Stimulated activated CD4-positive, alpha-beta T cell treated with anti-CD3 and anti-CD28 coated beads, Interleukin-1b, Interleukin-23, amount 100 ng/mL, for 4 hours (primary cell): ENCODE measurements at regions not wholly inside any gene's neighbourhood (a gene's known extent, or its start where the extent isn't known, plus 50 kb on each side); places are given as distances from the start of the nearest gene placed in this dataset.
"Not testable (repeated sequence)": the region's sequence is repeated elsewhere in the genome, so short reads cannot be mapped to it uniquely, and the experiment has no call there.

Experiments used
- DNase-seq, 2 donors: peaks; one replicate each; pipeline ENCODE4 v3.0.0-alpha.2; 2020; ENCODE audit warnings: low read depth in 2 of 2

- DNase-seq, result no peak
Observed at GRCh38 chr14:37650356-37651037, 55.1 kb downstream of the TTC6 start.

- DNase-seq, result no peak
Observed at GRCh38 chr14:37652042-37652441, 56.6 kb downstream of the TTC6 start.

- no peak for DNase-seq
Observed at GRCh38 chr14:37655418-37655817, 60.0 kb downstream of the TTC6 start.

DNA sequence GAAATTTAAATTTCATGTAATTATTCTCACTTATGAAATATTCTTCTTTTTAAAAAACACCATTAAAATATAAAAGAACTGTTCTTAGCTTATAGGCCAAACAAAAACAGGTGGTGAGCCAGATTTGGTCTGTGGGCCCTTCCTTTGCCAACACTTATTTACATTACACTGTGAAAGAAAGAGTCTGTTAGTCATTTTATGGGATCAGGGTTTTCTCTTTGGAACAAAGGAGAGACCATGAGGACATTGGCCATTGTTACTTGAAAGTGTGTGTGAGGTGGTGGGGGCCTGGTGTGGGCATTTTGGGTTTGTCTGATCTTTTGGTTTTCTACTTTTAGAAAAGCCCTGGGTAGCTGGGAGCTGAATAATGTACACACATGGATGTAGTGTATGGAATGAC is 62.7 kb downstream of the TTC6 start:
- DNase-seq, result no peak

DNA sequence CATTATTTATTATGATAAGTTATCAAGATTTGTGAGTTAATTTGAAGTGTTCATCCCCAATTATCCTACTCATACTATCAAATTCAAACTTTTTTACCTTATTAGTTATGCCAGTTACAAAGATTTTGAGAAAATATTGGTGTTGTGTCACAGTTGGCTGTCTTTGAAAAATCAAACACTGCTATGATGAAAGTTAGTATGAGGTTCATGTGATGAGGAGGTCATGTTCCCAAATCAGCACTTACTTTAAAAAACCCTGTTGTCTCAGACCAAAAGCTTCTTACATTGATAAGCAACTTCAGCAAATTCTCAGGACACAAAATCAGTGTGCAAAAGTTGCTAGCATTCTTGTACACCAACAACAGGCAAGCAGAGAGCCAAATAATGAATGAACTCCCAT is 68.1 kb downstream of the TTC6 start:
- DNase-seq, result no peak

- no peak for DNase-seq
Observed at GRCh38 chr14:37665479-37665878, 70.0 kb downstream of the TTC6 start.

- DNase-seq, result no peak
Observed at GRCh38 chr14:37665951-37666350, 70.5 kb downstream of the TTC6 start.

GRCh38 chr14:37668646-37669045 is 73.2 kb downstream of the TTC6 start:
- no peak for DNase-seq

DNA sequence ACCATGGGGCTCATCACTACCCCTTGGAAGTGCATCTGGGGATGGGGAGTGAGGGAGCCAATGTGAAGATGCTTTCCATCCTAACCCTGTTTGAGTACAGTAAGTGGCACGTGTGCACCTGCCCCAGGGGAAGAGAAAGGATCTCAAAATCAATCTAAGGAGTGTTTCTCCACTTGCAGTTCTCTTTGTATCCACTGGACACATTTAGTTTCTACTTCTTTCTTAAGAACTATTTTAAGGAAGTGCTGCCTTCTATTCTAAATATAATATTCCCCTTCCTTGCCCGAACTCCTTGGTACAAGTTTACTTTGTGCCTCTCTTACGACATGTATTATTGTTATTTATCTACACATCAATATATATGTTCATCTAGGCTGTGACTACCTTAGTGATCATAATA is 73.8 kb downstream of the TTC6 start:
- no peak for DNase-seq

DNA sequence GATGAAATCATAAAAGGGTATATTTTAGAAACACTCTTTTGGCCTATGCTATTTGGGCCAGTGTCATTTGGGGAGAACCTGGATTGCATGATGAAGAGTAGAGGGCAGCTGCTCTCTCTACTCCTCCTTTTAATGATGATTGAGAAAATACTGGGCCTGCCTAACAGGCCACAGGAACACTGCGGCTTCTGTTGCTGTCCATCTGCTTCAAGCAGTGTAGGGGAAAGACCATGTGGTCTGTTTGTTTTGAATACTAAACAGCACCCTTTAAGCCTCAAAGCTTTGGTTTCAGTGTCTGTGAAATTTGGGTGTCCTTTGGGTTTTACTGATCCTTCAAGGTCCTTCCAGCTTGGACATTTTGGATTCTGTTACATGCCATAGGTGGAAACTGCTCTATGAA is 78.0 kb downstream of the TTC6 start:
- DNase-seq, result no peak

DNA sequence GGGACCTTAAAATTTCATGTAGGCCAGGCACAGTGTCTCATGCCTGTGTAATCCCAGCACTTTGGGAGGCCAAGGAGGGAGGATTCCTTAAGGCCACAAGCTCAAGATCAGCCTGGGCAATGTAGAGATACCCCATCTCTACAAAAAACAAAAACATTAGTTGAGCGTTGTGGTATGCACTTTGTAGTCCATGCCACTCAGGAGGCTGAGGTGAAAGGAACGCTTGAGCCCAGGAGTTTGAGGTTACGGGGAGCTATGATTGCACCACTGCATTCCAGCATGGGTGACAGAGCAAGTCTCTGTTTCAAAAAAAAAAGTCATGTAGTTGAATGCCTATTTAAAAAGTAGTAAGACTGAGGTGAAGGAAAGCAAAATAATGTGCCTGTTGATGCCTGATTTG is 83.5 kb downstream of the TTC6 start:
- no peak for DNase-seq

DNA sequence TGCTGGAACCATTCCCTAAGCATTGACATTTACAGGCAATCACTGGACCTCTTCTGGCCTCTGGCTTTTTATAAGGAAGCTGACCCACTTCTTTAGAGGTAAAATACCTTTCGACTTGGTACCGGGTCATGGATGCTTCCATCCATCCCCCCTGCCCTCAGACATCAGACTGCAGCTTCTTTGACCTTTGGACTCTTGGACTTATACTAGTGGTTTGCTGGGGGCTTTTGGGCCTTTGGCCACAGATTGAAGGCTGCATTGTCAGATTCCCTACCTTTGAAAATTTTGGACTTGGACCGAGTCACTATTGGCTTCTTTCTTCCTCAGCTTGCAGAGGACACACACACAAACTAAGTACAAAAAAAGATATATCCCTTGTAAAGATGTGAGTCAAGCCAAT is 86.1 kb downstream of the TTC6 start:
- DNase-seq, result no peak

DNA sequence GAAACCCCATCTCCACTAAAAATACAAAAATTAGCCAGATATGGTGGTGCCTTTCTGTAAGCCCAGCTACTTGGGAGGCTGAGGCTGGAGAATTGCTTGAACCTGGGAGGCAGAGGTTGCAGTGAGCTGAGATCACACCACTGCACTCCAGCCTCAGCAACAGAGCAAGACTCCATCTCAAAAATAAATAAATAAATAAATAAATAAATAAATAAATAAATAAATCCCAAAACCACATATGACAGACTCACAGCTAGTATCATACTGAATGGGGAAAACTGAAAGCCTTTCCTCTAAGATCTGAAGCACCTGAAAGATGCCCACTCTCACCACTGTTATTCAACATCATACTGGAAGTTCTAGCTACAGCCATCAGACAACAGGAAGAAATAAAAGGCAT is 97.3 kb downstream of the TTC6 start:
- DNase-seq, result not testable (repeated sequence)

- DNase-seq, result not testable (repeated sequence)
Observed at GRCh38 chr14:37693420-37693819, 98.0 kb downstream of the TTC6 start.

DNA sequence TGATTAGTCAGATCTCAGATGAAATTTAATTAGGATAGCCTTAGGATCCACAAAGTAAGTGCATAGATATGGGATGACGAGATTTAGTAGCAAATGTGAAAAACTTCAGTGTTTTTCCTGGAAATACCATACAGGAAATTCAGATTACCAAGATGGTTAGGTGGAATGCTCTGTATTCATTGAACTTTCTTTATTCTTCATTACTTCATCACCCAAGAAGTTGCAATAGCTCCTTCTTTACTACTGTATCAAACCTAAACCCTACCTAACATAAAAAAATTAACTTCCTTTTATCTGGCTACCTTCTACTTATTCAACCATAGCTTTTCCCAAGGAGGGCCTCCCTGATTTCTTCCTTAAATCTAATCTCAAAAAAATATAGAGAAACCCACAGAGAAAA is 100.4 kb downstream of the TTC6 start:
- DNase-seq, result no peak

- no peak for DNase-seq
Observed at GRCh38 chr14:37697489-37698121, 102.2 kb downstream of the TTC6 start.

- DNase-seq, result no peak
Observed at GRCh38 chr14:37698840-37699777, 103.7 kb downstream of the TTC6 start.

DNA sequence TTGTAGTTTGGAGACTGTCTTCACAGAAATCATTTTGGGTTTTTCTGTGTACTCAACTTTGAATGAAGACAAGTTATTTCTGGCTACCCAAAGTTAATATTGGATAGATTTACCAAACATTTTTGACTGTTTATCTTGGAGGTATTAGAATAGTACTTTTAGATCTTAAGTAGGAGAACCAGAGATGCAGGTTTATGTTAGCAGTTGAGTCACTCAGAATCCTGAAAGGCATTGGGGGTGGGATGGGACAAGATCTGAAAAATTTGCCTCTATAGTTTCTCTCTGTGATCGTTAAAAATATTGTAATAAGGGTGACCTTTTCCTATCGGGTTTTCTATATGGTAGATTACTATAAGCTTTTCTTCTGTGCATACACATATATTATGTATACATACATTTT is 112.3 kb downstream of the TTC6 start:
- DNase-seq, result no peak

- DNase-seq, result no peak
Observed at GRCh38 chr14:37708481-37708880, 113.1 kb downstream of the TTC6 start.

- DNase-seq, result no peak
Observed at GRCh38 chr14:37709419-37710195, 114.2 kb downstream of the TTC6 start.

GRCh38 chr14:37711356-37711830 is 116.0 kb downstream of the TTC6 start:
- no peak for DNase-seq
